ENCODE measurements at regions not wholly inside any gene's neighbourhood (a gene's known extent, or its start where the extent isn't known, plus 50 kb on each side); places are given as distances from the start of the nearest gene placed in this dataset.

- DNase-seq (ENCODE audit: low spot score): no peak
- TF ChIP-seq, protein P1, sequence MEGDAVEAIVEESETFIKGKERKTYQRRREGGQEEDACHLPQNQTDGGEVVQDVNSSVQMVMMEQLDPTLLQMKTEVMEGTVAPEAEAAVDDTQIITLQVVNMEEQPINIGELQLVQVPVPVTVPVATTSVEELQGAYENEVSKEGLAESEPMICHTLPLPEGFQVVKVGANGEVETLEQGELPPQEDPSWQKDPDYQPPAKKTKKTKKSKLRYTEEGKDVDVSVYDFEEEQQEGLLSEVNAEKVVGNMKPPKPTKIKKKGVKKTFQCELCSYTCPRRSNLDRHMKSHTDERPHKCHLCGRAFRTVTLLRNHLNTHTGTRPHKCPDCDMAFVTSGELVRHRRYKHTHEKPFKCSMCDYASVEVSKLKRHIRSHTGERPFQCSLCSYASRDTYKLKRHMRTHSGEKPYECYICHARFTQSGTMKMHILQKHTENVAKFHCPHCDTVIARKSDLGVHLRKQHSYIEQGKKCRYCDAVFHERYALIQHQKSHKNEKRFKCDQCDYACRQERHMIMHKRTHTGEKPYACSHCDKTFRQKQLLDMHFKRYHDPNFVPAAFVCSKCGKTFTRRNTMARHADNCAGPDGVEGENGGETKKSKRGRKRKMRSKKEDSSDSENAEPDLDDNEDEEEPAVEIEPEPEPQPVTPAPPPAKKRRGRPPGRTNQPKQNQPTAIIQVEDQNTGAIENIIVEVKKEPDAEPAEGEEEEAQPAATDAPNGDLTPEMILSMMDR (IDR thresholded peaks at IDR 0.05; ENCODE audit: extremely low read depth, missing control alignments): no peak
Measured at GRCh38 chr1:189866606-189867005, 611.1 kb downstream of the BRINP3 start.

- TF ChIP-seq, protein P1 (IDR thresholded peaks at IDR 0.05; ENCODE audit: extremely low read depth, missing control alignments): no peak
- no peak for DNase-seq (ENCODE audit: low spot score)
Measured at GRCh38 chr1:189868021-189868420, 609.6 kb downstream of the BRINP3 start.

DNA sequence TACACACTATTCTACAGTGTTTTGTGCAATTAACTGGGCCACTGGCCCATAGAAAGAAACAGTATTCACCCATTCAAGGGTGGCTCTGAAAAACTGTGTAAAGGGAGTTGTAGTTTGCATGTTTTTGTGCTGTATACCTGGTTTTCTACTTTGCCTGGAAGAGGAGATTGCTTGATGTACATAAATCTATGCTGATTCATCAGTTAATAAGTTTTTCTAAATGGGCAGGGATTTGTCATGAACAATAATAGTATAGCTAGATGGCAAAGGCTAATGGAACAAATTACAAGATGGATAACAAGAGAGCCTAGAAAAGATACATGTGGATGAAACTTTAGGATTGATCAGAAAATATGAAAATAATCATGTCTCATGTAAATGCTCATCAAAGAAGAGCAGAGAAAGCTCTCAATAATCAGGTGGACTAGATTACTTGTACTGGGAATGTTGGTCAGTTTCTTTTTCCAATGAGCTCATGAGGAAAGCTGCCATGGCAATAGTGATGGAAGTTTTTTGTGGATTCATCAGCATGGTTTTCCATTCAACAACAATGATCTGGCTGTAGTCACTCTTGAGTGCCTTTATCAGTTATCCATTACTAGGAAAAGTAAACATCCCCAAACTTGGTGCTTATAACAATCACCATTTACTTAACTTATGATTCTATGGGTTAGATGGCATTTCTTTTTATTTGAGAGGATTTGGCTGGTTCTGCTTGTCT lies 602.8 kb downstream of the BRINP3 start:
- no peak for DNase-seq (ENCODE audit: low spot score)
- TF ChIP-seq, protein P1 (IDR thresholded peaks at IDR 0.05; ENCODE audit: extremely low read depth, missing control alignments): no peak

DNA sequence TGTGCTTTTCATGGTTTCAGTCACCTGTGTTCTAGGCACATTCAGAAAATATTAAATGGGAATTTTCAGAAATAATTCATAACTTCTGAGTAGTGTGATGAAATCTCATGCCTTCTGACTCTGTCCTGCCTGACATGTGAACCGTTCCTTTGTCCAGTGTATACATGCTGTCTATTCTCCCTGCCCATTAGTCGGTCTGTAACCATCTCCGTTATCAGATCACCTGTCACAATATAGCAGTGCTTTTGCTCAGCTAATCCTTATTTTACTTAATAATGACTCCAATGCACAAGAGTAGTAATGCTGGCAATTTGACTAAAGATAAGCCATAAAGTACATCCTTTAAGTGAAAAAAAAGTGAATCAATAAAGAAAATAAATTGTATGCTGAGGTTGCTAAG lies 597.5 kb downstream of the BRINP3 start:
- TF ChIP-seq, protein P1 (IDR thresholded peaks at IDR 0.05; ENCODE audit: extremely low read depth, missing control alignments): no peak
- DNase-seq (ENCODE audit: low spot score): no peak

GRCh38 chr1:189899686-189900425 lies 577.8 kb downstream of the BRINP3 start:
- TF ChIP-seq, protein P1 (IDR thresholded peaks at IDR 0.05; ENCODE audit: extremely low read depth, missing control alignments): no peak
- DNase-seq (ENCODE audit: low spot score): no peak

DNA sequence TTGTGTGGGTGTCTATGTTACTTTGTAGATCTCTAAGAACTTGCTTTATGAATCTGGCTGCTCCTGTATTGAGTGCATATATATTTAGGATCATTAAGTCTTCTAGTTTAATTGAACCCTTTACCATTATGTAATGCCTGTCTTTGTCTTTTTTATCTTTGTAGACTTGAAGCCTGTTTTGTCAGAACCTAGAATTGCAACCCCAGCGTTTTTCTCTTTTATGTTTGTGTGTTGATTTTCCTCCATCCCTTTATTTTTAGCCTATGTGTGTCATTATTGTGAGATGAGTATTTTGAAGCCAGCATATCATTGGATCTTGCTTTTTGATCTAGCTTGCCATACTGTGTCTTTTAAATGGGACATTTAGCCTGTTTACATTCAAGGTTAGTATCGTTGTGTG lies 573.2 kb downstream of the BRINP3 start:
- DNase-seq (ENCODE audit: low spot score): no peak
- TF ChIP-seq, protein P1 (IDR thresholded peaks at IDR 0.05; ENCODE audit: extremely low read depth, missing control alignments): no peak

- DNase-seq (ENCODE audit: low spot score): no peak
- TF ChIP-seq, protein P1 (IDR thresholded peaks at IDR 0.05; ENCODE audit: extremely low read depth, missing control alignments): no peak
Measured at GRCh38 chr1:189908113-189908512, 569.6 kb downstream of the BRINP3 start.
